GM23338 (cell line): ENCODE measurements at regions not wholly inside any gene's neighbourhood (a gene's known extent, or its start where the extent isn't known, plus 50 kb on each side); places are given as distances from the start of the nearest gene placed in this dataset.
"Not testable (repeated sequence)": the region's sequence is repeated elsewhere in the genome, so short reads cannot be mapped to it uniquely, and the experiment has no call there.

ENCODE experiments used
- ATAC-seq: fragments of 200-7000 bp; cut with Tn5 transposase; 3 replicates; pipeline ENCODE4 v1.9.1; 2020
- DNase-seq: peaks from one replicate; pipeline ENCODE4 v3.0.0-alpha.2; 2015; ENCODE audit warnings: low spot score
- H2AFZ ChIP-seq: fragments of 200-600 bp; sonication (generic); 2 replicates; pipeline ENCODE4 v1.8.0; 2016; ENCODE audit warnings: antibody characterized with exemption, mild to moderate bottlenecking, moderate library complexity
- H3F3A ChIP-seq: fragments of 200-600 bp; sonication (generic); replicated peaks from 2 replicates; pipeline ENCODE4 v1.8.0; 2017; ENCODE audit warnings: antibody characterized with exemption, mixed run types, low read depth
- H3K27ac ChIP-seq: fragments of 200-600 bp; sonication (generic); 2 replicates; pipeline ENCODE4 v1.6.1; 2016; ENCODE audit warnings: low read depth
- H3K27me3 ChIP-seq: fragments of 200-600 bp; sonication (generic); 2 replicates; pipeline ENCODE4 v1.8.0; 2016; ENCODE audit warnings: mild to moderate bottlenecking, mixed run types, moderate library complexity; ENCODE audit not compliant: insufficient read depth
- H3K36me3 ChIP-seq: fragments of 200-600 bp; sonication (generic); 2 replicates; pipeline ENCODE4 v1.8.0; 2016; ENCODE audit warnings: mild to moderate bottlenecking; ENCODE audit not compliant: insufficient read depth
- H3K4me1 ChIP-seq: fragments of 200-600 bp; sonication (generic); 2 replicates; pipeline ENCODE4 v1.8.0; 2016; ENCODE audit warnings: mild to moderate bottlenecking, moderate library complexity; ENCODE audit not compliant: insufficient read depth
- H3K4me2 ChIP-seq: fragments of 200-600 bp; sonication (generic); 2 replicates; pipeline ENCODE4 v1.7.1; 2017; ENCODE audit warnings: mixed run types
- H3K4me3 ChIP-seq: fragments of 200-600 bp; sonication (generic); 2 replicates; pipeline ENCODE4 v1.6.1; 2016; ENCODE audit warnings: mixed run types
- H3K79me2 ChIP-seq: fragments of 200-600 bp; sonication (generic); replicated peaks from 2 replicates; pipeline ENCODE4 v1.8.0; 2017; ENCODE audit warnings: mild to moderate bottlenecking; ENCODE audit not compliant: insufficient read depth
- H3K9me2 ChIP-seq: fragments of 200-600 bp; sonication (generic); 2 replicates; pipeline ENCODE4 v1.8.0; 2017; ENCODE audit not compliant: insufficient read depth
- H4K20me1 ChIP-seq: fragments of 200-600 bp; sonication (generic); replicated peaks from 2 replicates; pipeline ENCODE4 v1.8.0; 2017; ENCODE audit warnings: mild to moderate bottlenecking; ENCODE audit not compliant: insufficient read depth
- H3K27ac Mint-ChIP-seq: 2 replicates; pipeline ENCODE4 v1.8.0; 2020; ENCODE audit warnings: inconsistent platforms, mild to moderate bottlenecking, moderate library complexity, mixed read lengths
- H3K27me3 Mint-ChIP-seq: 3 replicates; pipeline ENCODE4 v1.8.0; 2022; ENCODE audit warnings: low read depth, mild to moderate bottlenecking, moderate library complexity, mixed read lengths, inconsistent platforms; ENCODE audit not compliant: insufficient read depth, poor library complexity
- H3K36me3 Mint-ChIP-seq: 3 replicates; pipeline ENCODE4 v1.8.0; 2021; ENCODE audit warnings: low read depth, mild to moderate bottlenecking, inconsistent platforms, moderate library complexity, mixed read lengths
- H3K4me1 Mint-ChIP-seq: 3 replicates; pipeline ENCODE4 v1.8.0; 2020; ENCODE audit warnings: mild to moderate bottlenecking, inconsistent platforms, mixed read lengths
- H3K4me3 Mint-ChIP-seq: 3 replicates; pipeline ENCODE4 v1.8.0; 2021; ENCODE audit warnings: moderate library complexity, mild to moderate bottlenecking, inconsistent platforms, mixed read lengths
- H3K9me3 Mint-ChIP-seq: 3 replicates; pipeline ENCODE4 v1.8.0; 2020; ENCODE audit warnings: moderate library complexity, mild to moderate bottlenecking, inconsistent platforms, mixed read lengths
- EZH2 ChIP-seq: fragments of 200-600 bp; sonication (generic); IDR thresholded peaks from one replicate; pipeline ENCODE4 v1.8.0; 2017; ENCODE audit warnings: antibody characterized with exemption, mild to moderate bottlenecking, low read depth; ENCODE audit not compliant: unreplicated experiment
- EZH2phosphoT487 ChIP-seq: fragments of 200-600 bp; sonication (generic); IDR thresholded peaks from one replicate; pipeline ENCODE4 v1.8.1; 2018; ENCODE audit warnings: antibody characterized with exemption; ENCODE audit not compliant: unreplicated experiment
- JUNB ChIP-seq: IDR thresholded peaks from one replicate; pipeline ENCODE4 v1.6.1; 2016; ENCODE audit warnings: antibody characterized with exemption; ENCODE audit not compliant: unreplicated experiment
- NANOG ChIP-seq: IDR thresholded peaks from 2 replicates; pipeline ENCODE4 v1.6.1; 2016; ENCODE audit warnings: antibody characterized with exemption, borderline replicate concordance
- POLR2AphosphoS5 ChIP-seq: IDR thresholded peaks from 2 replicates; pipeline ENCODE4 v1.6.1; 2016; ENCODE audit warnings: antibody characterized with exemption, low read depth
- STAT1 ChIP-seq: IDR thresholded peaks from one replicate; pipeline ENCODE4 v1.6.1; 2016; ENCODE audit warnings: antibody characterized with exemption; ENCODE audit not compliant: unreplicated experiment
- ZNF114 ChIP-seq: fragments of 250-450 bp; sonication (Bioruptor Pico); IDR thresholded peaks from 2 replicates; pipeline ENCODE4 v1.5.0; 2020; ENCODE audit warnings: mild to moderate bottlenecking, moderate library complexity
- ZNF331 ChIP-seq: fragments of 250-450 bp; sonication (Bioruptor Pico); IDR thresholded peaks from 2 replicates; pipeline ENCODE4 v1.5.0; 2020; ENCODE audit warnings: low read depth, mild to moderate bottlenecking, moderate library complexity
- TF ChIP-seq, protein P1 (sequence below): IDR thresholded peaks from 2 replicates; pipeline ENCODE4 v1.6.1; 2016; ENCODE audit warnings: antibody characterized with exemption
- TF ChIP-seq, protein P2 (sequence below), 2 experiments: fragments of 200-600 bp in 1 of 2; sonication (generic) in 1 of 2; conservative IDR thresholded peaks; 2 replicates each; pipeline versions ENCODE4 v1.5.1 to v1.6.1; 2016 to 2017; ENCODE audit warnings: antibody characterized with exemption in 2 of 2, low read depth in 2 of 2, mild to moderate bottlenecking in 2 of 2, moderate library complexity in 1 of 2
- TF ChIP-seq, protein P3 (sequence below): IDR thresholded peaks from one replicate; pipeline ENCODE4 v1.6.1; 2018; ENCODE audit warnings: antibody characterized with exemption; ENCODE audit not compliant: unreplicated experiment

GRCh38 chr2:21895200-21895599 is 771.4 kb downstream of the TDRD15 start:
- H3K36me3 ChIP-seq: no peaks in the 10 kb centered on the region
- ATAC-seq: no peak
- TF ChIP-seq, protein P1, sequence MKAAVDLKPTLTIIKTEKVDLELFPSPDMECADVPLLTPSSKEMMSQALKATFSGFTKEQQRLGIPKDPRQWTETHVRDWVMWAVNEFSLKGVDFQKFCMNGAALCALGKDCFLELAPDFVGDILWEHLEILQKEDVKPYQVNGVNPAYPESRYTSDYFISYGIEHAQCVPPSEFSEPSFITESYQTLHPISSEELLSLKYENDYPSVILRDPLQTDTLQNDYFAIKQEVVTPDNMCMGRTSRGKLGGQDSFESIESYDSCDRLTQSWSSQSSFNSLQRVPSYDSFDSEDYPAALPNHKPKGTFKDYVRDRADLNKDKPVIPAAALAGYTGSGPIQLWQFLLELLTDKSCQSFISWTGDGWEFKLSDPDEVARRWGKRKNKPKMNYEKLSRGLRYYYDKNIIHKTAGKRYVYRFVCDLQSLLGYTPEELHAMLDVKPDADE: no peak
- H3K27me3 Mint-ChIP-seq: peaks cover 3% of the 10 kb centered on the region
- no peaks in the 10 kb centered on the region for H4K20me1 ChIP-seq
- no peaks in the 10 kb centered on the region for H3K9me3 Mint-ChIP-seq
- no peaks in the 10 kb centered on the region for H3K27me3 ChIP-seq
- no peaks in the 10 kb centered on the region for H3K36me3 Mint-ChIP-seq
- no peaks in the 10 kb centered on the region for H3K9me2 ChIP-seq
- no peak overlapping the region for H3K27ac Mint-ChIP-seq
- no peaks in the 10 kb centered on the region for H3K4me1 Mint-ChIP-seq
- no peak overlapping the region for H3K4me2 ChIP-seq
- no peaks in the 10 kb centered on the region for H3K79me2 ChIP-seq
- no peak overlapping the region for H3K27ac ChIP-seq
- DNase-seq: no peak
- no peak overlapping the region for H2AFZ ChIP-seq
- H3K4me3 ChIP-seq: no peak overlapping the region
- no peaks in the 10 kb centered on the region for H3K4me1 ChIP-seq
- no peaks in the 10 kb centered on the region for H3F3A ChIP-seq
- no peak overlapping the region for H3K4me3 Mint-ChIP-seq

- H3K4me1 Mint-ChIP-seq, H3K79me2 ChIP-seq, H2AFZ ChIP-seq, H4K20me1 ChIP-seq, H3K9me3 Mint-ChIP-seq, H3K27me3 ChIP-seq, H3K36me3 Mint-ChIP-seq, H3K4me1 ChIP-seq, ATAC-seq, H3F3A ChIP-seq, H3K4me2 ChIP-seq, H3K27ac Mint-ChIP-seq, H3K4me3 Mint-ChIP-seq, H3K27me3 Mint-ChIP-seq, H3K4me3 ChIP-seq, H3K36me3 ChIP-seq, H3K27ac ChIP-seq, H3K9me2 ChIP-seq, DNase-seq: not testable (repeated sequence)
Measured at GRCh38 chr2:21908712-21909380, 785.1 kb downstream of the TDRD15 start.

- H3K4me2 ChIP-seq: no peak overlapping the region
- H3K4me3 ChIP-seq: no peak overlapping the region
- no peaks in the 10 kb centered on the region for H3K79me2 ChIP-seq
- peaks cover 3% of the 10 kb centered on the region; the same call in 1 of the 3 replicates for H3K36me3 Mint-ChIP-seq
- H2AFZ ChIP-seq: no peak overlapping the region
- H3K4me1 ChIP-seq: no peaks in the 10 kb centered on the region
- no peak overlapping the region for H3K27ac Mint-ChIP-seq
- H3K27me3 ChIP-seq: no peaks in the 10 kb centered on the region
- H3F3A ChIP-seq: no peaks in the 10 kb centered on the region
- no peak overlapping the region for H3K27ac ChIP-seq
- H3K36me3 ChIP-seq: no peaks in the 10 kb centered on the region
- H3K4me1 Mint-ChIP-seq: peaks cover 3% of the 10 kb centered on the region; the same call in 1 of the 3 replicates
- DNase-seq (no peak), ATAC-seq (no peak)
- H3K27me3 Mint-ChIP-seq: no peaks in the 10 kb centered on the region
- peaks cover 3% of the 10 kb centered on the region; the same call in 1 of the 3 replicates for H3K9me3 Mint-ChIP-seq
- H4K20me1 ChIP-seq: no peaks in the 10 kb centered on the region
- H3K9me2 ChIP-seq: no peaks in the 10 kb centered on the region
- no peak overlapping the region for H3K4me3 Mint-ChIP-seq
- TF ChIP-seq EZH2 (no peak), STAT1 (no peak), NANOG (no peak), POLR2AphosphoS5 (no peak), ZNF114 (CRISPR knock-in tag) (no peak), ZNF331 (no peak), JUNB (no peak), EZH2phosphoT487 (no peak)
- TF ChIP-seq, protein P2, sequence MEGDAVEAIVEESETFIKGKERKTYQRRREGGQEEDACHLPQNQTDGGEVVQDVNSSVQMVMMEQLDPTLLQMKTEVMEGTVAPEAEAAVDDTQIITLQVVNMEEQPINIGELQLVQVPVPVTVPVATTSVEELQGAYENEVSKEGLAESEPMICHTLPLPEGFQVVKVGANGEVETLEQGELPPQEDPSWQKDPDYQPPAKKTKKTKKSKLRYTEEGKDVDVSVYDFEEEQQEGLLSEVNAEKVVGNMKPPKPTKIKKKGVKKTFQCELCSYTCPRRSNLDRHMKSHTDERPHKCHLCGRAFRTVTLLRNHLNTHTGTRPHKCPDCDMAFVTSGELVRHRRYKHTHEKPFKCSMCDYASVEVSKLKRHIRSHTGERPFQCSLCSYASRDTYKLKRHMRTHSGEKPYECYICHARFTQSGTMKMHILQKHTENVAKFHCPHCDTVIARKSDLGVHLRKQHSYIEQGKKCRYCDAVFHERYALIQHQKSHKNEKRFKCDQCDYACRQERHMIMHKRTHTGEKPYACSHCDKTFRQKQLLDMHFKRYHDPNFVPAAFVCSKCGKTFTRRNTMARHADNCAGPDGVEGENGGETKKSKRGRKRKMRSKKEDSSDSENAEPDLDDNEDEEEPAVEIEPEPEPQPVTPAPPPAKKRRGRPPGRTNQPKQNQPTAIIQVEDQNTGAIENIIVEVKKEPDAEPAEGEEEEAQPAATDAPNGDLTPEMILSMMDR (conservative IDR thresholded peaks at IDR 0.05; ENCODE audit: low read depth in 2 of 2): no peak
- TF ChIP-seq, protein P3, sequence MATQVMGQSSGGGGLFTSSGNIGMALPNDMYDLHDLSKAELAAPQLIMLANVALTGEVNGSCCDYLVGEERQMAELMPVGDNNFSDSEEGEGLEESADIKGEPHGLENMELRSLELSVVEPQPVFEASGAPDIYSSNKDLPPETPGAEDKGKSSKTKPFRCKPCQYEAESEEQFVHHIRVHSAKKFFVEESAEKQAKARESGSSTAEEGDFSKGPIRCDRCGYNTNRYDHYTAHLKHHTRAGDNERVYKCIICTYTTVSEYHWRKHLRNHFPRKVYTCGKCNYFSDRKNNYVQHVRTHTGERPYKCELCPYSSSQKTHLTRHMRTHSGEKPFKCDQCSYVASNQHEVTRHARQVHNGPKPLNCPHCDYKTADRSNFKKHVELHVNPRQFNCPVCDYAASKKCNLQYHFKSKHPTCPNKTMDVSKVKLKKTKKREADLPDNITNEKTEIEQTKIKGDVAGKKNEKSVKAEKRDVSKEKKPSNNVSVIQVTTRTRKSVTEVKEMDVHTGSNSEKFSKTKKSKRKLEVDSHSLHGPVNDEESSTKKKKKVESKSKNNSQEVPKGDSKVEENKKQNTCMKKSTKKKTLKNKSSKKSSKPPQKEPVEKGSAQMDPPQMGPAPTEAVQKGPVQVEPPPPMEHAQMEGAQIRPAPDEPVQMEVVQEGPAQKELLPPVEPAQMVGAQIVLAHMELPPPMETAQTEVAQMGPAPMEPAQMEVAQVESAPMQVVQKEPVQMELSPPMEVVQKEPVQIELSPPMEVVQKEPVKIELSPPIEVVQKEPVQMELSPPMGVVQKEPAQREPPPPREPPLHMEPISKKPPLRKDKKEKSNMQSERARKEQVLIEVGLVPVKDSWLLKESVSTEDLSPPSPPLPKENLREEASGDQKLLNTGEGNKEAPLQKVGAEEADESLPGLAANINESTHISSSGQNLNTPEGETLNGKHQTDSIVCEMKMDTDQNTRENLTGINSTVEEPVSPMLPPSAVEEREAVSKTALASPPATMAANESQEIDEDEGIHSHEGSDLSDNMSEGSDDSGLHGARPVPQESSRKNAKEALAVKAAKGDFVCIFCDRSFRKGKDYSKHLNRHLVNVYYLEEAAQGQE: no peak
- TF ChIP-seq, protein P1: no peak
Measured at GRCh38 chr2:21910832-21911507, 787.2 kb downstream of the TDRD15 start.
